ENCODE measurements at regions not wholly inside any gene's neighbourhood (a gene's known extent, or its start where the extent isn't known, plus 50 kb on each side); places are given as distances from the start of the nearest gene placed in this dataset.

DNA sequence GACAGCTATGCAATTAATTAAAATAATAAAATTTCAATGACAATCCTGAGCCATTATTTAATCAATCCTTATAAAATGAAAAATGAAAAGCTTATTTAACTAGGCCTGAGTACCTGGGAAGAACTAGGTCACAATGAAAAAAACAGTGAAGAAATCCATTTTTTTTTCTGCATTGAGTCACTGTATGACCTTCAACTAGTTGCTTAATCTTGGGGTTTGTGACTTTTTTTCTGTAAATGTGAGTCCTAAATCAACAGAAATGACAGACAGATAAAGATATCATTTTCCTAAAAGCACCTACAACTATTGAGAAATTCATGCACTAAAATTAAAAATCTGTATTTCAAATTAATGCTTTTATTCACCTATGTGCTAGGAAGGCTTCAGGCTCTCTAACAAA, 96.8 kb downstream of the TMEM26 start:
- DNase-seq (ENCODE audit: low read depth): no peak

DNA sequence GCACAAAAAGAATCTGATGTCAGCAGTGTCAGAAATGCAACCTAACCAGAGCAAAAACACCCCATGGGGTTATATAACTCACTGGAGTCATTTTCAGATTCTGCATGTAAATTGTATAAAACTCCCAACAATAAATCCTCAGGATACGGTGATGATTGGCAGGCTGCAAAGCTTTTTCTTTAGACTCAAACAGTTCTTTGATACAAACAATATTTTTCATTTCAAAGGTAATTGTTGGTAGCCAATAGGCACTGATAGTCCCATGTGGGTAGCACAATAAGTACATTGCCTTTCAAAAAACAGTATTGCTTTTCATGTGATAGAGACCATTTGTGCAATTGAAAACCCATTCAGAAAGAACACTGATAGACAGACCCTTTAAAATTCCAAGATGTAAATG, 98.0 kb downstream of the TMEM26 start:
- no peak for DNase-seq (ENCODE audit: low read depth)

DNA sequence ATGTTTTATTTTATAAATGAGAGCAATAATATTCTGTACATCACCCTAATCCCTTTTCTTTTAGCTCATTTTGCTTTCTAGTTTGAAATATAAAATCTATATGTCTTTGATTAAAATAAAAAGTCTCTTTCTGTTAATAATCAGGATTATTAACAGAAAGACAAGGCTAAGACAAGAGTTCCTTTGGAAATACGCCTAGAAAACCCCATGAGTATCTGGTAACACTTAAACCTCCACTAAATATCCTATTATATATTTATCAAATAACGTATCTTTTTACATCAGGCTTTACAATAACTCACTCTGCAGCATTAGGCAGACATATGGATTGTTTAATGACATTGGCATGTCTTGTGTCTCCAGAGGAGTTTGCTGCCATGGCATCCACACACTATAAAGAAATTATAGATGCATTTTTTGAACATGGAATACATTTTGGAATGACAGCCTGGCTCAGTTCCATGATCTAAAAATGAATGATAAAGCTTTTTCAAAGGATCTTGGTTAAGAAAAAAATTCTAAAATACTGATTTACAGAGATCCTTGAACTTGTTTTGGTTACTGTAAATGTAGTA, 98.7 kb downstream of the TMEM26 start:
- DNase-seq (ENCODE audit: low read depth): no peak

DNA sequence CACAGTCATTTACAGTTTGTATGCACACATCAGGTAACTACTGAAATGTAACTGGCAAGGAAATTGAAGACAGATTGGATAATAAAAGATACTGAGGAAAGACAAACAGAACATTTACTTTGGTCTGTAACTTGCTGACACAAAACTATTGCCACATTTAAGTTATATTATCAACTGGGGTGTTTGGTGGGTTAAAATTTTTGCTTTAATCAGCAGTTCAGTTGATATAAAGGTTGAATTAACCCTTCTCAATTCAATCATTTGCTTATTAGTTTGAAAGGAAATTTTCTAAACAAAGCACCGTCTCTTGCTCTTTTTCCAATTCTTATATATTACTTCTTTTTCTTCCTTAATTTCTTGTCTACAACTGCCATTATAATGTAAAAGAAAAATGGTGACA, 102.4 kb downstream of the TMEM26 start:
- DNase-seq (ENCODE audit: low read depth): no peak

DNA sequence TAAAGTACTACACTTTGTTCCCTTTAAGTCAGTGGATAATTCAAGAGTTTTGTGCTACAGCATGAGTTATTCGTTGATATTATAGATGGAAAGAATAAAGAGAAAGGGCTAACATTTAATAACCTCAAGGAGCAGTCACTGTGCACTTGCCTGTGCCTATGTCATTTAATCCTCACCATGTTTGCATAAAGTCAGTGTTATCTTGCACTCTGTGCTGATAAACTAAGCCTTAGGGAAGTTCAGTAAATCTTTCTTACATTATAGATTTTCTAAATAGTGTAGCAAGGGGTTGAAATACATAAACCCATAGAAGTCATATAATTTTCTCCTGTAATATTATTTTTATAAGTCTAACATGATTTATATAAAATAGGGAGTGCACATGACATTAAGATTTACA, 103.1 kb downstream of the TMEM26 start:
- DNase-seq (ENCODE audit: low read depth): no peak

DNA sequence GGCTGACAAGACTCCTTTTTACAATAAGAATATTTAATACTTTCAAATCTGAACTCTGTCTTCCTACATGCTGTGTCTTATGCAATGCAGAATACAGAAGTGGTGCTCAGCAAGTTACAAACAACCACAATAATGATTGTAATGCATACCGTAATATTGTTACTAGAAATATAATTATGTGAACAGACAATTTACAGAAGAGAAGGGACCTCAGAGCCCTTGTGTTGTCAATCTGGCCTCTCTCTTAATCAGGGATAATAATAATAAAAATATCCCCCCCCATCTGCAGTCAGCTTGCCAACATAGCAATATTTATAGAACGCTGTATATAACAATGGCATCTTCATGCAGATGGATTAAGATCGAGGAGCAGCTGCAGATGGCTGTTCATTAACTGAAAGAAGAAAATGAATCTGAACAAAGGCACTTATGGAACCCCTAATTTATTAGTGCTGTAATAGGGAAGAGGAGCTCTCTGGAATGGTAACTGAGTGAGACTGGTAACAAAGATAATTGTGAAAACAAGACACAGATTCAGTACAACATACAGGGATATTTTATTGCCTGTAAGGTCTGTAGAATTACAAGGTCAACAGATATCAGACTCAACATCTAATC, 106.3 kb downstream of the TMEM26 start:
- DNase-seq (ENCODE audit: low read depth): no peak

DNA sequence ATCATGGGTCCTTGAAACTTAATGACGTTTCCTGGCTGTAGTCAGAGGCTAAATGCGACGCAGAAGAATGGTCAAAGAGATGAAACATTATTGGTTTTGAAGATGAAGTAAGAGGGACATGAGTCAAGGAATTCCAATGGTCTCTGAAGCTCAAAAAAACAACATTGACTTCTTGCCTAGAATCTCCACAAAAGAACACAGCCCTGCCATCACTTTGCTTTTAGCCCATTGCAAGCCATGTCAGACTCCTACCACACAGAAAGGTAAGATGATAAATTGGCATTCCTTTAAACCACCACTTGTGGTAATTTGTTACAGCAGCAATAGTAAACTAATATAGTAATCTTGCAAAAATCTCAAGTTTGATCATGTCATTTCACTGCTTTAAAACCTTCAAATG, 109.4 kb downstream of the TMEM26 start:
- no peak for DNase-seq (ENCODE audit: low read depth)

DNA sequence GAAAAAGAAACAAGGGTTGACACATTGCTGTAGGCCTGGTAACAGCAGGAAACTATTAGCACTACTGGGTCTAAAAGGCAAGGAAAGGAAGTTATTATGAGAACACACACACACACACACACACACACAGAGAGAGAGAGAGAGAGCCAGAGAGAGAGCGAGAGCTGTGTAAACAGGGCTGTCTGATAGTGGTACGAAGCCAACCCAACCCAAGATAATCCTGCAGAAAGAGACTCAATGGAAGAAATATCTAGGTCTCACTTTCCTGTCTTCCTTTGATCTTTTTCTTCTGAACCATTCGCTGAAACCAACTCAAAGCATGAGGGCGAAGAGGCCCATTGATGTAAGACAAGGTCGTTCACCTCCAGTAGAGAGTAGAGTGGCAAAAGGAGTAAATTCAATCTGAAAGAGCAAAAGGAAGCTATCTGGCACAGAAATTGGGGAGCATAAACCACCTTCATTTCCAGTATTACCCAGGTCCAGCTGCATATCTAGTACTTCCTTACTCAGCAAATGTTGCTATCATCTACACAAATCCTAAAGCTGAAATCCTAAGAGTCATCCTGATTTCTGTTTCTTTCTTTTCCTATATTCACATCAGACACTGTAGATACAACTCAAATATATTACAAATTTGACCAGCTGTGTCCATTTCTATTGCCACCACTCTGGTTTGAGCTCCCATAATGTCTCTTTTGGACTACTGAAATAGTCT, 110.2 kb downstream of the TMEM26 start:
- no peak for DNase-seq (ENCODE audit: low read depth)

DNA sequence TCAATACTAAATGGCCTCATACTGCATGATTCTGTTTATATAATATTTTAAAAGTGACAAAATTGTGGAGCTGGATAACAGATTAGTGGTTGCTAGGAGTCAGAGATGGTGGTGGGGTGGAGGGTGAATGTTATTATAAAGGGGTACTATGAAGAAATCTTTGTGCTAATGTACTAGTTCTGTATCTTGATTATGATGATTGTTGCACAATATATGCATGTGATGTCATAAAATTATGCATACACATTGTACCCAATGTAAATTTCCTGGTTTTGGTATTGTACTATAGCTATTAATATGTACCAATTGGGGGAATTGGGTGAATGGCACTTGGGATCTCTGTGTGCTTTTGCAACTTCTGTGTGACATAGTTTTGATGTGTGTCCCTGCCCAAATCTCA, 112.2 kb downstream of the TMEM26 start:
- no peak for DNase-seq (ENCODE audit: low read depth)

DNA sequence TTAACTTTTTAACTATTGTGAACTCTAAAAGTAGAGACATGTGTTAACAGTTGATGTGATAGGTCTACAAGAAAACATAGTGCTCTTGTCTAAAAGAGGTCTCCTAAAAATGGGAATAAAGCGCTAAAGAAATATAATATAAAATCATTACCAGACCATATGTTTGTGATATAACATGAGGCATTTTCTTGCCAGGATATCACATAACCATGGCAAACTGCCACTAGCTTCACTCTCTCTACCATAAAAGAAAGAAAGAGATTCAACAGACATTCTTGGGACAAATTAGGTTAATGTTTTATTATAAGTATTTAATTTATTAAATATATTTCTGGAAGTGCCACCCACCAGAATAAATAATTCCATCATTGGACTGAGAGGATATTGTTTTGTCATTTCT, 115.0 kb downstream of the TMEM26 start:
- no peak for DNase-seq (ENCODE audit: low read depth)

DNA sequence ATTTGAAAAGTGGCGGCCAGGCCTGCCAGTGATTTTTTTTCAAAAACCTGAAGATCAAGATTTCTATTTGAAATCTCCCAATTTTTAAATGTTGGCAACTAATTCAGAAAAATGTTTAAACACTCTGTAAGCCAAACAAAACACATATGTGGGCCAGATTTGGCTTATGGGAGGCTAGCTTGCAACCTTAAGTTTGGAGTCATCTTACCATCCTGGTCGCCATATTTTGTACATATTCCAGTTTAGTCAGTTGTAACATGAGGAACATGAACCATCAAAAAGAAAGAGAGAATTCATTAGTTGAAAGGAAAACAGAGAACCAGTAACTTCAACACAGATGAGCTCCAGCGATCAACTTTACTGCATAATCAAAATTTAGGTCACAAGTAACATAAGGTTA, 115.4 kb downstream of the TMEM26 start:
- DNase-seq (ENCODE audit: low read depth): no peak

DNA sequence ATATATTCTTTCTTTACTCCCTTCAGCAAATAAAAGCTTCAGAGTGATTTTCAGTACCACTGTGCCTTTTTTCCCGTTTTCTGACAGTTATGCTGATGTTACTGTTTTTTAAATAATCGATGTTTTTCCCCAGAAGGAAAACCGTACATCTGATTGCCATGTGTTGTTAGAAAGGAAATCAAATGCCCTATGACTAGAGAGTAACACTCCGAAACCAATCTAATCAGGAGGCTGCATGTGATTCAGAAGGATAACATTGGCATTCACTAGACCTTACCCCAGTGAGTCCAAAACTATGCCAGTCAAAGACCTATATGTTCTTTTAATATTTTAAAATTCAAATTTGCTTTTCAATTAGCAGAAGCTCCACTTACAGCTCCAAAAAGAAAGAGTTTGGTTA, 116.3 kb downstream of the TMEM26 start:
- no peak for DNase-seq (ENCODE audit: low read depth)

DNA sequence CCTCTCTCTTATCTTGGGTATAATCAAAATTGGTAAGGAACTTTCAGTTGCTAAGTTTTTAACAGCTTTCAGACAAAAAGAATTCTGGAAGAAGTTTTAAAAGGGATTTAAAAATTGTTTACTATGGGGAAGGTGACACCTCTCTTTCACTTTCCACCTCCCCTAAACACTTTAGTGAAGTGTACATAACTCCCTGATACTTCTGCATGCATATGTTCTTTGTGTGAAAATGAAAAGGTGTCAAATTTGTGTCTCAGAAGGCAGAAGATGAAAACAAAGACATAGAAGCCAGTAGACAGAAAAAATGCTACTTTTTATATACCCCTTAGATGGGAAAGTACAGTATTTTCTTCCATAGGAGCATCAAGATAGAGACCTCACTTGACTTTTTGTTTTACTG, 117.8 kb downstream of the TMEM26 start:
- DNase-seq (ENCODE audit: low read depth): no peak

DNA sequence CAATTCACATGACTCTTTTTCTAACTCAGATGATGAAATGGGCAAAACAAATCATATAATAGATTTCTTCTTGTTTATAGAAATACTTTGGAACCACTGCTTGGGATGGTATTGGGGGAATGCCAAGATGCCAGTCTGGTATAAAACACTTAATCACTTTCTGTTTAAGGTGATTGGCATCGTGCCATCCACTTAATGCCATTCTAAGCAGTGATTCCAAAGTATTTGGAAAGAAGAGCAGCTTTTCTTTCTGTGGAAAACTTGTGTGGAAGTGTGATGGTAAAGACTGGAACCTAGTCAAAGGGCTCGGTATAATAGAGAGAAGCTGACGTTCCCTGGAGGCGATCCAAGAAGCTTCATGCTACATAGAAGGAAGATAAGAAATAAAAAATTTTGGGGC, 120.6 kb downstream of the TMEM26 start:
- no peak for DNase-seq (ENCODE audit: low read depth)

DNA sequence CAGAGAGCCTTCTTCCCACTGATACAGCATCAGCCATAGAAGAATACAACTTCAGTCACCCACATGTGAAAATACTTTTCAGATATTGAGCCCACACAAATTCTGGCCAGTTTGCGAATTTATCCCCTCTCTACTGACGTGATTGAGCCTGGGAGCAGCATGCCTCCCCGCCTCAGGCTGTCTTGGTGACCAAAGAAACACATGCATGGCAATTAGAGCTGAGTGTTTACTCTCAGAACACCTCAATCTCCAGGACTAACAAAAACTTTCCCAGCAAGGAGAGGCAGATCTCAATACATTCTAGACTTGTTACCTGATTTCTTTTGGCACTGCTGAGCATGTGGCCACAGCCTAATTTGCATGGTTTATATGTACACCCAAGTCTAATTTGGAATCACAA, 122.5 kb downstream of the TMEM26 start:
- no peak for DNase-seq (ENCODE audit: low read depth)

DNA sequence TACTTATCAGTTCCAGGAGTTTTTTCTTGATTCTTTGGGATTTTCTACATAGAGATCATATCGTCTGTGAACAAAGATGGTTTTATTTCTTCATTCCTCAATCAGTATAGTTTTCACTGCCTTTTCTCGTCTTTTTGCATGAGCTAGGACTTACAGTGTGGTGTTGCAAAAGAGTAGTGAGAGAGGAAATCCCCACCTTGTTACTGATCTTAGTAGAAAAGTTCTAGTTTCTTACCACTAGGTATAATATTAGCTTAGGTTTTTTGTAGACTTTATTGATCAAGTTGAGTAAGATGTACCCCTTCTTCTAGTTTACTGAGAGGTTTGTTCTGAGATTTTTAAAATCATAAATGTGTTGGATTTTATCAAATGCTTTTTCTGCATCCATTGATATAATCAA, 123.3 kb downstream of the TMEM26 start:
- DNase-seq (ENCODE audit: low read depth): no peak

DNA sequence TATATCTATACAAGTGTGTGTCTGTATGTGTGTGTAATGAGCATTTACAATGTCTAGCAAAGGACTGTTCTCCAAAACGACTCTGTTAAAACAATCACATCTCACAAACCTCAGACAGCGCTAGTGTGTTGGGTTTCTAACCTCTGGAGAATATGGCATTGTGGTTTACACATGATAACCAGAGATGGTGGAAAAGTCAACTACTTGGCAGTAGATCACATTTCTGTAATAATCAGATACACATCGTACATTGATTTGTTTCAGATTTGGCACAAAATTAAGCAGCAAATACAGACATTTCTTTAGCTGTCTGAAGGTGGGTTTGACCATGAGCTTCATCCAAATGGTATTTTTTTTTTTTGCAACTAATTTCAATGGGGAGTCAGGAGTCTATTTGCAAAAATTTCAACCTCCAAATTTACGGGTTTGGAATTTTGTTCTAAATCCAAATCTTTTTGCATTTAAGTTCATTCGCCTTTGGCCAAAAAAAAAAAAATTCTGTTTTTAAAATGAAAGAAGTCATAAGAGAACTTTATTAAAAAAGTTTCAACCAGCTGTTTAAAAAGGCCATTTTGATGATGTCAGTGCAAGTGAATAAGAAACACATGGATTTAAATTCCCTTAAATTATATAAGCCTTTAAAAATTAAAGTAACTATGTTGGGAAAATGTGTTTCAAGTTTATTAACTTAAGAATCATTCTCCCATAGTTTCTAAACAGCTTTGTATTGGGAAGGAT, 127.8 kb downstream of the TMEM26 start:
- DNase-seq (ENCODE audit: low read depth): no peak

DNA sequence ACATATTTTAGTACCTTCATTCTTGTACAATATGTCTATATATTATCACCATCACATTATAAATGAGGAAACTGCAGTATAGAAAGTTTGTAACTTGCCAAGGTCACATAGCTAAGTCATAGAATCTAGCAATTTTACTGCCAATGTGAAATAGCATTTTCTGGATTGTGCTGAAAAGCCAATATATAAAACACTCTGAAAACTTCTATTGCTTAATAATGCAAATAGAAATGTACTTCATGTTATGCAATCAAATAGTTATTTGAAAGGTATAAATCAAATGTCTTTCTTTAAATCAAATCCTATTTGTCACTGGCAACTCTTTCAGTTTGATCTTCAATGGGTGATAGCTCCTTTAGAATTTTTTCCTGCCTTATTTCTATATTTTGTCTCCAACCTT, 129.5 kb downstream of the TMEM26 start:
- DNase-seq (ENCODE audit: low read depth): no peak

DNA sequence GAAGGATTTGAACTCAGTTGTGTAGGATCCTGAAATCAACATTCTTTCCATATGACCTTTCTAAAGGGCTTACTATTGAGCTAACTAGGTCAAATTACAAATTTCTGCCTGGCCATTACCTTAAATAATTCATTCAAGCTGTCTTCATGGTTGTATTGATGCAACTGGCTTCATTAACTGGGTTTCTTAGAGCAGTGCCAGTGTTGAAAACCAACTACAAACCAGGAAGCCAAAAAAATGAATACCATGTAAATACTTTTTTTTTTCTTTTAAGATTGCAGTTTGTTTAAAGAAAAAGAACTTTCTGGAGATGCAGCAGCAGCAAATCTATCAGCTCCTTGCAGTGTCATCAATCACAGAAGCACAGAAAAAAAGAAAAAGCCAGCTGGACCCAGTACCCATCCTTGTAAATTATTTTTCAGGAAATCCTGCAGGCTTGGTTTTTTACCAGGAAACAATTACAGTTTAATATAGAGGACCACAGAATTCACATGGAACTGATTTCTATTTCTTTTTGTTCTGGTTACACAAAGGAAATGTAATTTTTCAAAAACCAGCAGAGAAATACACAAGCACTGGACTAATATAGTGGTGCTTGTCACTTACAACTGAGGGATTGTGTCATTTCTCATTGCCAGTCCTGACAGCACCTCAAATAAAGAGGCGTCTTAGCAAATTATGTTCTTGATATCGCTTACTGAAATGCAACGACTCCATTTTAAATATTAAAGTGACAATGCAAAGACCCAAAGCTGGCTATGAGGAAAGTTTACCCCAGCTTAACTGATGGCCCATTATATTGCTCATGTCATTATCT, 131.9 kb downstream of the TMEM26 start:
- DNase-seq (ENCODE audit: low read depth): no peak

DNA sequence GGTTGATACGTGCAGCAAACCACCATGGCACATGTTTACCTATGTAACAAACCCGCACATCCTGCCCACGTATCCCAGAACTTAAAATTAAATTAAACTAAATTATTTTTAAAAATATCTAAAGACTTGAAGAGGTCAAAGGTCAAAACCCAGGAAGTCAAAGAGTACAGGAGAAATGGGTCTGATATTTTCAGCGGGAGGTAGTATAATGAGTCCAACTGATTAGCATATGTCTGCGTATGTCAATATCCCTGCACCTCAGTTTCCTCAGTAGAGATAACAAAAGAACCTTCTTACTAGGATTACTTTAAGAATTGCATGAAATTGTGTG, 133.0 kb downstream of the TMEM26 start:
- DNase-seq (ENCODE audit: low read depth): no peak

DNA sequence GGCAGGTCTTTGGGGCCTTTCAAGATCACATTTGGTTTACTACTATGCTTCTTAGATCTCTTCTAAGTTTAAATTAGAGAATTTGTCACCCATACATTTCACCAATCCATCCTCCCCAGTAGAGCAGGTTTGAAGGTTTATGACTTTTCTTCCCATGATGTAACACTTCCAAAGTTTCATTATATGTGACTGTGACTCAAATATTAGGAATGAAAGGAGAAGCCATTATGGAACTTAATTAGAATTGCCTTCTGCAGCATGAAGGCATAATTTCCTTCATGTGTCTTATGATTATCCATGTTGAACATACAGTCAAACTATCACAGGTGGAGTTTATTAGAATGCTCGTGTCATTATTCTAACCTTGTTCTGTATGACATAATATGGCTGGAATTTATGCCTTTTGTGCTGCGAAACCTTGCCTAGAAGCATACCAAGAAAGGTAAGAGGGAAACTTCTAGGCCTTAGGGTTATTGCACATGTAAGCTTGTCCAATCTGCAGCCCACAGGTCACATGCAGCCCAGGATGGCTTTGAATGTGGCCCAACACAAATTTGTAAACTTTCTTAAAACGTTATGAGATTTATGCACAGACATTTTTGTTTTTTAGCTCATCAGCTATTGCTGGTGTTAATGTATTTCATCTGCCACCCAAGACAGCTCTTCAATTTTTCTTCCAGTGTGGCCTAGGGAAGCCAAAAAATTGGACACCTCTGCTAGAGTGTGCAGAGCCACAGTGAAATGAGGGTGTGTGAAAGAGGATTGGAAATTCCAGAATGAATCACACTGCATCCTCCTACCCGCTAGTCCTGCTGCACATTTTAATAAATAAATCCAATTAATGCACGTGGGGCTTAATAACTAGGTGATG, 133.6 kb downstream of the TMEM26 start:
- DNase-seq (ENCODE audit: low read depth): no peak

Measured in HS-27A (cell line).